HEK293 (cell line): ENCODE measurements at regions not wholly inside any gene's neighbourhood (a gene's known extent, or its start where the extent isn't known, plus 50 kb on each side); places are given as distances from the start of the nearest gene placed in this dataset.

Experiments used
- CTCF ChIA-PET: fragments of 350-600 bp; formaldehyde crosslinking; extraction: SDS; loops from one replicate; lab custom pipeline; 2021; ENCODE audit warnings: antibody characterized with exemption; lab: Yijun Ruan, JAX
- POLR2A ChIA-PET: fragments of 300-600 bp; formaldehyde crosslinking; extraction: SDS; loops from one replicate; lab custom pipeline; 2020; ENCODE audit warnings: antibody characterized with exemption, inconsistent platforms; lab: Yijun Ruan, JAX
- H3K27ac ChIP-seq: fragments of 200-500 bp; sonication (Bioruptor generic); 2 replicates; pipeline ENCODE4 v1.5.1; 2014; ENCODE audit warnings: low read depth, low read length, control low read depth, inconsistent platforms; ENCODE audit errors: extremely low read depth
- H3K36me3 ChIP-seq, 2 experiments: fragments of 200-500 bp in 1 of 2; sonication (Bioruptor generic) in 1 of 2; 1 replicate in 1 of 2; 2 replicates in 1 of 2; pipeline ENCODE4 v1.5.1; 2014 to 2017; ENCODE audit warnings: inconsistent platforms in 2 of 2, low read length in 2 of 2; ENCODE audit not compliant: control insufficient read depth in 2 of 2, insufficient read depth in 1 of 2
- H3K4me1 ChIP-seq: fragments of 200-500 bp; sonication (Bioruptor generic); 2 replicates; pipeline ENCODE4 v1.5.1; 2014; ENCODE audit warnings: mild to moderate bottlenecking, low read length, inconsistent platforms; ENCODE audit not compliant: control insufficient read depth, insufficient read depth
- H3K4me3 ChIP-seq: 2 replicates; pipeline ENCODE4 v1.5.1; 2011; ENCODE audit warnings: low read depth, mild to moderate bottlenecking, control low read depth, low read length, moderate library complexity
- H3K9me3 ChIP-seq: fragments of 200-500 bp; sonication (Bioruptor generic); 2 replicates; pipeline ENCODE4 v1.5.1; 2014; ENCODE audit warnings: low read depth, low read length, inconsistent platforms; ENCODE audit not compliant: control insufficient read depth, insufficient read depth
- BCL11B ChIP-seq: fragments of 450-650 bp; formaldehyde crosslinking; IDR thresholded peaks from 2 replicates; pipeline ENCODE4 v1.5.1; 2016; ENCODE audit warnings: low read depth, missing biosample characterization, missing genetic modification characterization
- KLF1 ChIP-seq: fragments of 450-650 bp; formaldehyde crosslinking; IDR thresholded peaks from 2 replicates; pipeline ENCODE4 v1.5.1; 2016; ENCODE audit warnings: missing biosample characterization, missing genetic modification characterization
- KLF7 ChIP-seq: fragments of 450-650 bp; formaldehyde crosslinking; IDR thresholded peaks from 2 replicates; pipeline ENCODE4 v1.5.1; 2016; ENCODE audit warnings: missing biosample characterization, missing genetic modification characterization, borderline replicate concordance
- SP3 ChIP-seq: fragments of 450-650 bp; formaldehyde crosslinking; IDR thresholded peaks from 2 replicates; pipeline ENCODE4 v1.5.1; 2016; ENCODE audit warnings: missing biosample characterization, missing genetic modification characterization
- SP7 ChIP-seq: fragments of 450-650 bp; formaldehyde crosslinking; IDR thresholded peaks from 2 replicates; pipeline ENCODE4 v1.5.1; 2016; ENCODE audit warnings: missing biosample characterization, missing genetic modification characterization
- ZBTB48 ChIP-seq: fragments of 450-650 bp; formaldehyde crosslinking; IDR thresholded peaks from 2 replicates; pipeline ENCODE4 v1.5.1; 2016; ENCODE audit warnings: missing biosample characterization, missing genetic modification characterization
- ZNF132 ChIP-seq: fragments of 450-650 bp; formaldehyde crosslinking; IDR thresholded peaks from 2 replicates; pipeline ENCODE4 v1.5.1; 2017; ENCODE audit warnings: missing biosample characterization, missing genetic modification characterization, borderline replicate concordance
- ZNF155 ChIP-seq: fragments of 450-650 bp; formaldehyde crosslinking; IDR thresholded peaks from 2 replicates; pipeline ENCODE4 v1.5.1; 2016; ENCODE audit warnings: missing biosample characterization, missing genetic modification characterization
- ZNF157 ChIP-seq: fragments of 450-650 bp; formaldehyde crosslinking; IDR thresholded peaks from 2 replicates; pipeline ENCODE4 v1.5.1; 2016; ENCODE audit warnings: missing biosample characterization, missing genetic modification characterization
- ZNF184 ChIP-seq: fragments of 450-650 bp; IDR thresholded peaks from 2 replicates; pipeline ENCODE4 v1.5.1; 2018; ENCODE audit warnings: missing biosample characterization, mild to moderate bottlenecking, missing genetic modification characterization
- ZNF2 ChIP-seq: fragments of 450-650 bp; formaldehyde crosslinking; IDR thresholded peaks from 2 replicates; pipeline ENCODE4 v1.5.1; 2016; ENCODE audit warnings: missing biosample characterization, missing genetic modification characterization
- ZNF211 ChIP-seq: fragments of 450-650 bp; formaldehyde crosslinking; IDR thresholded peaks from 2 replicates; pipeline ENCODE4 v1.5.1; 2016; ENCODE audit warnings: low read depth, missing biosample characterization, missing genetic modification characterization
- ZNF280C ChIP-seq: fragments of 450-650 bp; formaldehyde crosslinking; IDR thresholded peaks from 2 replicates; pipeline ENCODE4 v1.5.1; 2016; ENCODE audit warnings: missing biosample characterization, missing genetic modification characterization
- ZNF423 ChIP-seq: fragments of 450-650 bp; formaldehyde crosslinking; IDR thresholded peaks from 2 replicates; pipeline ENCODE4 v1.5.1; 2016; ENCODE audit warnings: missing biosample characterization, missing genetic modification characterization
- ZNF488 ChIP-seq: fragments of 450-650 bp; formaldehyde crosslinking; IDR thresholded peaks from 2 replicates; pipeline ENCODE4 v1.5.1; 2016; ENCODE audit warnings: missing biosample characterization, missing genetic modification characterization
- ZNF514 ChIP-seq: fragments of 450-650 bp; formaldehyde crosslinking; IDR thresholded peaks from 2 replicates; pipeline ENCODE4 v1.5.1; 2016; ENCODE audit warnings: missing biosample characterization, missing genetic modification characterization
- ZNF529 ChIP-seq: fragments of 450-650 bp; formaldehyde crosslinking; IDR thresholded peaks from 2 replicates; pipeline ENCODE4 v1.5.1; 2017; ENCODE audit warnings: missing genetic modification characterization, missing biosample characterization; ENCODE audit not compliant: insufficient replicate concordance
- ZNF549 ChIP-seq: fragments of 450-650 bp; IDR thresholded peaks from 2 replicates; pipeline ENCODE4 v1.5.1; 2018; ENCODE audit warnings: missing biosample characterization, missing genetic modification characterization, mild to moderate bottlenecking, inconsistent platforms, moderate library complexity
- ZNF560 ChIP-seq: fragments of 450-650 bp; formaldehyde crosslinking; IDR thresholded peaks from 2 replicates; pipeline ENCODE4 v1.5.1; 2017; ENCODE audit warnings: missing biosample characterization, missing genetic modification characterization, borderline replicate concordance
- ZNF585B ChIP-seq: fragments of 450-650 bp; formaldehyde crosslinking; IDR thresholded peaks from 2 replicates; pipeline ENCODE4 v1.5.1; 2016; ENCODE audit warnings: missing biosample characterization, missing genetic modification characterization
- ZNF645 ChIP-seq: fragments of 450-650 bp; formaldehyde crosslinking; IDR thresholded peaks from 2 replicates; pipeline ENCODE4; 2016; ENCODE audit warnings: missing biosample characterization, missing genetic modification characterization
- ZNF660 ChIP-seq: fragments of 450-650 bp; IDR thresholded peaks from 2 replicates; pipeline ENCODE4 v1.5.1; 2018; ENCODE audit warnings: missing biosample characterization, mild to moderate bottlenecking, missing genetic modification characterization
- ZNF692 ChIP-seq: fragments of 450-650 bp; formaldehyde crosslinking; IDR thresholded peaks from 2 replicates; pipeline ENCODE4 v1.5.1; 2016; ENCODE audit warnings: missing biosample characterization, missing genetic modification characterization
- ZNF768 ChIP-seq: fragments of 450-650 bp; formaldehyde crosslinking; IDR thresholded peaks from 2 replicates; pipeline ENCODE4 v1.5.1; 2018; ENCODE audit warnings: missing biosample characterization, mild to moderate bottlenecking, missing genetic modification characterization
- ZNF792 ChIP-seq: fragments of 450-650 bp; formaldehyde crosslinking; IDR thresholded peaks from 2 replicates; pipeline ENCODE4 v1.5.1; 2016; ENCODE audit warnings: missing biosample characterization, missing genetic modification characterization
- ZNF837 ChIP-seq: fragments of 450-650 bp; formaldehyde crosslinking; IDR thresholded peaks from 2 replicates; pipeline ENCODE4 v1.5.1; 2016; ENCODE audit warnings: missing biosample characterization, missing genetic modification characterization

- Histone ChIP-seq H3K36me3 (no peaks in the 10 kb centered on the region), H3K27ac (no peak overlapping the region), H3K4me3 (no peak overlapping the region), H3K9me3 (no peaks in the 10 kb centered on the region), H3K4me1 (no peaks in the 10 kb centered on the region)
- CTCF ChIA-PET: no interaction called here
- POLR2A ChIA-PET: no interaction called here
- TF ChIP-seq ZNF423 (tag by site-specific recombination) (no peak), ZNF837 (tag by site-specific recombination) (no peak), KLF7 (tag by site-specific recombination) (no peak), ZNF585B (tag by site-specific recombination) (no peak), KLF1 (tag by site-specific recombination) (no peak), SP7 (tag by site-specific recombination) (no peak), ZNF211 (no peak)
These were observed 150.3 kb downstream of the IFI44 start for GRCh38 chr1:78799926-78800325.

GRCh38 chr1:78814176-78814575, 164.5 kb downstream of the IFI44 start:
- CTCF ChIA-PET: interaction anchor here (0.6 kb wide), 1 partner anchor 276 kb away, joined by 3 read pairs; no protein-coding TSS in a partner anchor
- Histone ChIP-seq H3K36me3 (no peaks in the 10 kb centered on the region), H3K9me3 (no peaks in the 10 kb centered on the region), H3K4me3 (no peak overlapping the region)
- TF ChIP-seq BCL11B (tag by site-specific recombination) (no peak), ZNF645 (tag by site-specific recombination) (no peak), ZNF692 (tag by site-specific recombination) (no peak), ZNF132 (tag by site-specific recombination) (no peak), ZNF549 (no peak), ZNF157 (tag by site-specific recombination) (no peak), ZNF514 (tag by site-specific recombination) (no peak), ZBTB48 (tag by site-specific recombination) (no peak), SP3 (tag by site-specific recombination) (no peak), ZNF560 (tag by site-specific recombination) (no peak), ZNF488 (tag by site-specific recombination) (no peak), ZNF529 (no peak), ZNF837 (tag by site-specific recombination) (no peak), ZNF660 (tag by site-specific recombination) (no peak), ZNF155 (tag by site-specific recombination) (no peak)
- TF ChIP-seq, all 188 proteins: peak for 0
- H3K4me1 ChIP-seq: no peaks in the 10 kb centered on the region
- no peak overlapping the region for H3K27ac ChIP-seq
- POLR2A ChIA-PET: no interaction called here

- H3K4me1 ChIP-seq: no peaks in the 10 kb centered on the region
- no peak overlapping the region for H3K27ac ChIP-seq
- no peaks in the 10 kb centered on the region for H3K36me3 ChIP-seq
- no peak overlapping the region for H3K4me3 ChIP-seq
- ChIA-PET CTCF (interaction anchor here (0.5 to 1.0 kb wide), 4 partner anchors 14 to 294 kb away, joined by 3 to 4 read pairs (median 4); no protein-coding TSS in a partner anchor), POLR2A (no interaction called here)
- no peaks in the 10 kb centered on the region for H3K9me3 ChIP-seq
- TF ChIP-seq SP3 (tag by site-specific recombination) (no peak), ZNF768 (no peak), ZNF2 (tag by site-specific recombination) (no peak), ZNF280C (tag by site-specific recombination) (no peak), ZNF184 (tag by site-specific recombination) (no peak), ZNF792 (tag by site-specific recombination) (no peak)
These were observed 175.9 kb downstream of the IFI44 start for GRCh38 chr1:78825561-78825960.
